ENCODE measurements at regions not wholly inside any gene's neighbourhood (a gene's known extent, or its start where the extent isn't known, plus 50 kb on each side); places are given as distances from the start of the nearest gene placed in this dataset.

- H3K27me3 Mint-ChIP-seq (ENCODE audit: low read depth in 3 of 3): peaks cover 0 to 2% (median 0%) of the 10 kb centered on the region in 3 donors
- no peak for DNase-seq
- no peak overlapping the region for H3K27ac Mint-ChIP-seq
- H3K36me3 Mint-ChIP-seq: peaks cover 0 to 4% (median 0%) of the 10 kb centered on the region in 3 donors
- peaks cover 3 to 62% (median 28%) of the 10 kb centered on the region in 6 donors for H3K9me3 Mint-ChIP-seq
- H3K4me1 Mint-ChIP-seq: no peaks in the 10 kb centered on the region
- no peak overlapping the region for H3K4me3 Mint-ChIP-seq
Observed at GRCh38 chr2:139964721-139965440, 1184.7 kb upstream of the NXPH2 start.

DNA sequence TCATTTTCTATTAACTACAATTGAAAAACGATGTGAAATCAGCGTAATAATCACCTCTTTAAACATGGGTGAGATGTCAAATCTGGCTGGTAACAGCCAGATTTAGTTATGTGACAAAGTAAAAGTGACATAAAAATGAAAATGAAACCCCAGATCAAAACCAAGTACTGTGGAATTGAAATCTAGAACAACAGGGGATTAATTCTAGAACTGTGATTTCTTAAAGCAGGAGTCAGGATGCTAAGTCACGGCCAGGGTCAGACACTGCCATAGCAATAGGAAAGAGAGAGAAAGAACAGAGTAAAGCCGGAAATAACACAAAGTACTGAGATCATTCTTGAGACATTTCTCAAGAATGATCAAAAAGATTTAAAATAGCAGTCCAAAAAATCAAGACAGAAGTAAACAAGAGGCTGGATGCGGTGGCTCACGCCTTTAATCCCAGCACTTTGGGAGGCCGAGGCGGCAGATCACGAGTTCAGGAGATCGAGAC is 1183.7 kb upstream of the NXPH2 start:
- Mint-ChIP-seq H3K9me3 (peaks cover 7 to 57% (median 28%) of the 10 kb centered on the region in 6 donors), H3K27me3 (ENCODE audit: low read depth in 3 of 3) (peaks cover 0 to 2% (median 1%) of the 10 kb centered on the region in 3 donors), H3K4me3 (no peak overlapping the region), H3K4me1 (no peaks in the 10 kb centered on the region), H3K36me3 (peaks cover 0 to 4% (median 0%) of the 10 kb centered on the region in 3 donors), H3K27ac (no peak overlapping the region)
- DNase-seq: no peak

- Mint-ChIP-seq H3K4me1 (no peaks in the 10 kb centered on the region), H3K27me3 (ENCODE audit: low read depth in 3 of 3) (peaks cover 0 to 3% (median under 1%) of the 10 kb centered on the region in 3 donors), H3K27ac (no peak overlapping the region), H3K9me3 (peaks cover 11 to 51% (median 28%) of the 10 kb centered on the region in 6 donors), H3K36me3 (no peaks in the 10 kb centered on the region), H3K4me3 (no peak overlapping the region)
- no peak for DNase-seq
Observed at GRCh38 chr2:139949242-139949972, 1169.2 kb upstream of the NXPH2 start.

DNA sequence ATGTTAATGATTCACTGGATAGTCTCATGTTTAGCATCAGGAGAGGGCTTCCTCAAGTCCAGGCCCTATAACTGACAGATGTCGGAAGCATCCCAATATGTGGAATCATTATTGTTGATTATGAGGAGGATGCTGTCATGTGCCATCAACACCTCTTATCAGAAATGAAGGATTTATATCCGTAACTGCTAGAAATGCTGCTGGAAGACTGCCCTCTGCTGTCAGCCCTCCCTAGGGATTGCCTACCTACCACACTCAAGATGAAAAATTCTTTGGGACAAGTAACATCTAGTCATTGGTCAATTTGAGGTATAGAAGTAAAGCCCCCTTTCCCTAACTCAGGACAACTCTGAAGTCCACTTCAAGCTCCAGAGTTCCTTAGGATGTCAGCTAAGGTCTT is 1166.5 kb upstream of the NXPH2 start:
- H3K4me1 Mint-ChIP-seq: no peaks in the 10 kb centered on the region
- no peak for DNase-seq
- no peaks in the 10 kb centered on the region for H3K36me3 Mint-ChIP-seq
- H3K4me3 Mint-ChIP-seq: no peak overlapping the region
- H3K27me3 Mint-ChIP-seq (ENCODE audit: low read depth in 3 of 3): peaks cover 0 to 3% (median 1%) of the 10 kb centered on the region in 3 donors
- H3K27ac Mint-ChIP-seq: no peak overlapping the region
- H3K9me3 Mint-ChIP-seq: peaks cover 16 to 63% (median 31%) of the 10 kb centered on the region in 6 donors

DNA sequence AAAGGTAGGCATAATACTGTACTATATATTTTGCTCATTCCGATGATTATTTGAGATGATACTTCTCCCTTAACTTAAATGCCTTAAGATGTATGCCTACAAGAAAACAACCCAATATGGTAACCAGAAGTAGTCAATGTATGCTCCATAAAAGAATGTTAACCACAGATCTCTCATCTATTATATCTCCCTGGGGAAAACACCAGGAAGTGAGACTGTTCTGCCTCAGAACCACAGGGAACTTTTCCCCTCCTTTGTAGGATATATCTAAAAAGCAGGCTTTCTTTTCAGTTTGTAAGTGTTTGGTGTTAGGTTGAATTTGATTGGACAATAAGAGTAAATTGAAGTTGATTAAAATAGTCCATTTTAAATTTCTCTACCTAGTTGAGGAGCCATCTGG is 1160.5 kb upstream of the NXPH2 start:
- DNase-seq: no peak
- H3K9me3 Mint-ChIP-seq: peaks cover 12 to 56% (median 26%) of the 10 kb centered on the region in 6 donors
- no peak overlapping the region for H3K4me3 Mint-ChIP-seq
- H3K27me3 Mint-ChIP-seq (ENCODE audit: low read depth in 3 of 3): peaks cover 0 to 5% (median 1%) of the 10 kb centered on the region in 3 donors
- H3K36me3 Mint-ChIP-seq: no peaks in the 10 kb centered on the region
- H3K4me1 Mint-ChIP-seq: no peaks in the 10 kb centered on the region
- H3K27ac Mint-ChIP-seq: no peak overlapping the region

DNA sequence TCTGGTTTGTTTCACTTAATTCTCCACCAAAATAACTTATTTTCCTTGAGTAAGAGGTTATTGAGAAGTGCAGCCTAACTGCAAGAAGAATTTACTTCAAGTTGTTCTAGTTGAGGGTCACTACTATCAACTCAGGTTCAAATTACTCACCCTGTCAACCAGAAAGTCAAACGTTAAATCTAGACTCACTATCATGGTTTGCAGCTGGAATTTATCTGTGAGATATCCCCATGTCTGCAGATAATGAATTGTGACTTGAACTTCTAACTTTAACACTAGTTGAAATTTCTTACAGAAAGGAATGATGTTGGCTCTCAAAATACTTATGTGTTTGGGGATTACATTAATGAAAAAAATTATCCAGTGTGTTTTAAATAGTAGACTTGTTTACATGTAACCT is 1145.7 kb upstream of the NXPH2 start:
- no peaks in the 10 kb centered on the region for H3K36me3 Mint-ChIP-seq
- peaks cover 0 to 1% (median 0%) of the 10 kb centered on the region in 3 donors for H3K27me3 Mint-ChIP-seq (ENCODE audit: low read depth in 3 of 3)
- H3K9me3 Mint-ChIP-seq: peaks cover 2 to 24% (median 14%) of the 10 kb centered on the region in 6 donors
- H3K4me1 Mint-ChIP-seq: no peaks in the 10 kb centered on the region
- H3K27ac Mint-ChIP-seq: no peak overlapping the region
- DNase-seq: no peak
- H3K4me3 Mint-ChIP-seq: no peak overlapping the region

DNA sequence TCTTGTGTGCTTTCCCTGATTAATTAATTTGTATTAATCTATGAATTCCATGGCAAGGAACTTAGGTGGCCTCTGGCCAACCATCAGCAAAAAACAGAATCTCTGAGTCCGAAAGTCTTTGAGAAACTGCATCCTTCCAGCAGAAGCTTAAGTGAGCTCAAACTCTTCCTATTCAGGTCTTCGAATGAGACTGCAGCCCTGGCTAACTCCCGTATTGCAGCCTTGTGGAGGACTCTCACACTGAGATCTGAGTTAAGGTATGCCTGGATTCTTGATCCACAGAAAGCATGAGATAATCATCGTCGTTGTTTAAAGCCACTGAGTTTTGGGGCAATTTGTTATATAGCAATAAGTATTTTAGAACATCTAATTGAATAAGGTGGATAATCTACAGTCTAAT is 1143.9 kb upstream of the NXPH2 start:
- no peaks in the 10 kb centered on the region for H3K27me3 Mint-ChIP-seq (ENCODE audit: low read depth in 3 of 3)
- H3K36me3 Mint-ChIP-seq: no peaks in the 10 kb centered on the region
- no peak for DNase-seq
- H3K27ac Mint-ChIP-seq: no peak overlapping the region
- H3K9me3 Mint-ChIP-seq: peaks cover 2 to 36% (median 18%) of the 10 kb centered on the region in 6 donors
- no peak overlapping the region for H3K4me3 Mint-ChIP-seq
- H3K4me1 Mint-ChIP-seq: no peaks in the 10 kb centered on the region

- no peak overlapping the region for H3K4me3 Mint-ChIP-seq
- H3K27me3 Mint-ChIP-seq (ENCODE audit: low read depth in 3 of 3): no peaks in the 10 kb centered on the region
Observed at GRCh38 chr2:139918982-139919381, 1138.8 kb upstream of the NXPH2 start.

DNA sequence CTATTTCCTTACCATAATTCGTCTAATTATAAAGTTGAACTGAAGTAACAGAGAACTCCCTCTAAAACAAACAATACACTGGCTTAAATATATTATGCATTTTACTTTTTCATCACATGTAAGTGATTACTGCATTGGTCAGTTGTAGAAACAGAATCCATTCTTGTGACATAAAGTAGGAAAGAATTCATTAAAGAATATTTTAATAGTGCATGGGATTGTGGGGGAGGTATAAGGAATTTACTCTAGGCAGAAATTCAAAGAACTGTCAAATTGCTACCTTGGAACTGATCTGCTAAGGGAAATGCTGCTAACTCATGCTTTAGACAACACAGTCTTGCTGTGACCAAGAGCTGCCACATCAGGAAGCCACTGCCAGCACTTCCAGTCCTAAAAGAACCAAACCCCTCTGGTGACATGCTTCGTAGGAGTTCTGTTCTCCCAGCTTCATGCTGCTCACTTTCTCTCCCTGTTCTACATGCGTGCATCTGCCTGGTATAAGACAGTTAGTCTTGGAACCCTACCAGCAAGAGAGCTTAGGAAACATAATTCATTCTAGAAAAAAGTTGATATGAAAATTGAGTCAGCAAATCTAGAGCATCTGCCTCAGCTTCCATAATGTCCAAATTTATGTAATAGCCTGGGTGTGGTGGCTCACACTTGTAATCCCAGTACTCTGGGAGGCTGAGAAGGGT is 1137.6 kb upstream of the NXPH2 start:
- H3K36me3 Mint-ChIP-seq: peaks cover 0 to 3% (median 0%) of the 10 kb centered on the region in 3 donors
- peaks cover 7 to 51% (median 19%) of the 10 kb centered on the region in 6 donors for H3K9me3 Mint-ChIP-seq
- H3K27ac Mint-ChIP-seq: no peak overlapping the region
- H3K27me3 Mint-ChIP-seq (ENCODE audit: low read depth in 3 of 3): no peaks in the 10 kb centered on the region
- no peak for DNase-seq
- no peaks in the 10 kb centered on the region for H3K4me1 Mint-ChIP-seq
- no peak overlapping the region for H3K4me3 Mint-ChIP-seq

More at GRCh38 chr2:139918982-139919381, 1138.8 kb upstream of the NXPH2 start:
- no peak overlapping the region for H3K27ac Mint-ChIP-seq
- no peaks in the 10 kb centered on the region for H3K4me1 Mint-ChIP-seq
- H3K36me3 Mint-ChIP-seq: peaks cover 0 to 3% (median 0%) of the 10 kb centered on the region in 3 donors
- H3K9me3 Mint-ChIP-seq: peaks cover 7 to 50% (median 19%) of the 10 kb centered on the region in 6 donors
- no peak for DNase-seq

- H3K4me1 Mint-ChIP-seq: no peaks in the 10 kb centered on the region
- peaks cover 0 to 3% (median 0%) of the 10 kb centered on the region in 3 donors for H3K36me3 Mint-ChIP-seq
- H3K9me3 Mint-ChIP-seq: peaks cover 5 to 55% (median 28%) of the 10 kb centered on the region in 6 donors
- no peak overlapping the region for H3K4me3 Mint-ChIP-seq
- no peak overlapping the region for H3K27ac Mint-ChIP-seq
- no peak for DNase-seq
- H3K27me3 Mint-ChIP-seq (ENCODE audit: low read depth in 3 of 3): no peaks in the 10 kb centered on the region
Observed at GRCh38 chr2:139916822-139917221, 1136.6 kb upstream of the NXPH2 start.

- no peak for DNase-seq
- Mint-ChIP-seq H3K27ac (no peak overlapping the region), H3K4me1 (no peaks in the 10 kb centered on the region), H3K9me3 (peaks cover 10 to 68% (median 39%) of the 10 kb centered on the region in 6 donors), H3K27me3 (ENCODE audit: low read depth in 3 of 3) (no peaks in the 10 kb centered on the region), H3K4me3 (no peak overlapping the region), H3K36me3 (peaks cover 0 to 3% (median 0%) of the 10 kb centered on the region in 3 donors)
Observed at GRCh38 chr2:139911160-139911559, 1131.0 kb upstream of the NXPH2 start.

GRCh38 chr2:139909136-139909535 is 1128.9 kb upstream of the NXPH2 start:
- Mint-ChIP-seq H3K9me3 (peaks cover 15 to 59% (median 40%) of the 10 kb centered on the region in 6 donors), H3K36me3 (no peaks in the 10 kb centered on the region), H3K27me3 (ENCODE audit: low read depth in 3 of 3) (no peaks in the 10 kb centered on the region), H3K4me3 (no peak overlapping the region), H3K27ac (no peak overlapping the region), H3K4me1 (no peaks in the 10 kb centered on the region)
- no peak for DNase-seq

DNA sequence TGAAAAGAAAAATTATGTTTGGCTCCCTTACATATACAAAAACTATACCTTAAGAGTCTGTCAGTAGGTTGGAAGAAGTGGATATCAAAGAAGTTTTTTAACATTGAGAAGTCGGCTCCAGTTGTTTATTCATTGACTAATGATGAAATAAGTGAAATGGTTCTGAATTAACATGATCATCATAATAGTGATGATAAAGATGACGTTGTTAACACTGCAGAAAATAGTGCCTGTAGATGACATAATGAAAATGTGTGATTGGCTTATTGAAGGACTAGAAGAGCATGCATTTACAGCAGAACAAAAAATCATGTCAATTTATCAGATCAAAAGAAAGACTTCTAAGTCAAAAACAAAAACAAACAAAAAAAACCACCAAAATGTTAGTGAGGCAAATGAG is 1125.4 kb upstream of the NXPH2 start:
- Mint-ChIP-seq H3K36me3 (peaks cover 0 to 3% (median 0%) of the 10 kb centered on the region in 3 donors), H3K9me3 (peaks cover 19 to 57% (median 37%) of the 10 kb centered on the region in 6 donors), H3K4me1 (no peaks in the 10 kb centered on the region), H3K27me3 (ENCODE audit: low read depth in 3 of 3) (peaks cover 0 to 2% (median 0%) of the 10 kb centered on the region in 3 donors), H3K27ac (no peak overlapping the region), H3K4me3 (no peak overlapping the region)
- DNase-seq: no peak

All from immature natural killer cell (primary cell).